ENCODE measurements at regions not wholly inside any gene's neighbourhood (a gene's known extent, or its start where the extent isn't known, plus 50 kb on each side); places are given as distances from the start of the nearest gene placed in this dataset.

GRCh38 chr9:14533867-14534640, 159.2 kb downstream of the ZDHHC21 start:
- H3K4me3 ChIP-seq (replicated peaks; ENCODE audit: insufficient read depth, low read length), result no peak overlapping the region
- TF ChIP-seq CTCF (IDR thresholded peaks at IDR 0.05; ENCODE audit: insufficient read depth, low read length) (no peak), POLR2AphosphoS5 (IDR thresholded peaks at IDR 0.05; ENCODE audit: low read depth) (no peak), SPI1 (IDR thresholded peaks at IDR 0.05; ENCODE audit: borderline replicate concordance, low read depth) (no peak), REST (IDR thresholded peaks at IDR 0.05; ENCODE audit: insufficient replicate concordance, low read depth) (no peak), GABPA (IDR thresholded peaks at IDR 0.05; ENCODE audit: low read depth) (no peak)
- no peaks in the 10 kb centered on the region for H3K27me3 ChIP-seq (ENCODE audit: insufficient read depth, poor library complexity, severe bottlenecking)
- DNase-seq (ENCODE audit: low read depth in 1 of 2, low spot score in 1 of 2), result no peak
- no peak overlapping the region for H3K27ac ChIP-seq (replicated peaks)

GRCh38 chr9:14532456-14533115, 160.6 kb downstream of the ZDHHC21 start:
- TF ChIP-seq SPI1 (IDR thresholded peaks at IDR 0.05; ENCODE audit: borderline replicate concordance, low read depth) (no peak), GABPA (IDR thresholded peaks at IDR 0.05; ENCODE audit: low read depth) (no peak), CTCF (IDR thresholded peaks at IDR 0.05; ENCODE audit: insufficient read depth, low read length) (no peak), REST (IDR thresholded peaks at IDR 0.05; ENCODE audit: insufficient replicate concordance, low read depth) (no peak), POLR2AphosphoS5 (IDR thresholded peaks at IDR 0.05; ENCODE audit: low read depth) (no peak)
- no peaks in the 10 kb centered on the region for H3K27me3 ChIP-seq (ENCODE audit: insufficient read depth, poor library complexity, severe bottlenecking)
- no peak overlapping the region for H3K4me3 ChIP-seq (replicated peaks; ENCODE audit: insufficient read depth, low read length)
- H3K27ac ChIP-seq (replicated peaks), result no peak overlapping the region
- no peak for DNase-seq (ENCODE audit: low read depth in 1 of 2, low spot score in 1 of 2)

GRCh38 chr9:14531341-14532269, 161.6 kb downstream of the ZDHHC21 start:
- H3K27ac ChIP-seq (replicated peaks), result no peak overlapping the region
- no peak overlapping the region for H3K4me3 ChIP-seq (replicated peaks; ENCODE audit: insufficient read depth, low read length)
- DNase-seq (ENCODE audit: low read depth in 1 of 2, low spot score in 1 of 2), result no peak
- TF ChIP-seq CTCF (IDR thresholded peaks at IDR 0.05; ENCODE audit: insufficient read depth, low read length), result no peak
- TF ChIP-seq REST (IDR thresholded peaks at IDR 0.05; ENCODE audit: insufficient replicate concordance, low read depth), result no peak
- no peak for TF ChIP-seq SPI1 (IDR thresholded peaks at IDR 0.05; ENCODE audit: borderline replicate concordance, low read depth)
- TF ChIP-seq POLR2AphosphoS5 (IDR thresholded peaks at IDR 0.05; ENCODE audit: low read depth), result no peak
- TF ChIP-seq GABPA (IDR thresholded peaks at IDR 0.05; ENCODE audit: low read depth), result no peak
- H3K27me3 ChIP-seq (ENCODE audit: insufficient read depth, poor library complexity, severe bottlenecking), result no peaks in the 10 kb centered on the region

Measured in HL-60 (cell line).